Ovary (tissue), 7 donors: ENCODE measurements at regions not wholly inside any gene's neighbourhood (a gene's known extent, or its start where the extent isn't known, plus 50 kb on each side); places are given as distances from the start of the nearest gene placed in this dataset.

Source experiments
- DNase-seq, 5 donors: peaks; one replicate each; pipeline ENCODE4 v3.0.0-alpha.2; 2019 to 2020
- H3K27ac ChIP-seq, 2 donors: fragments of 200-600 bp; one replicate each; pipeline versions ENCODE4 v1.5.1 to v1.8.0; 2019 to 2022
- H3K27me3 ChIP-seq: fragments of 200-600 bp; one replicate; pipeline ENCODE4 v1.8.0; 2022
- H3K36me3 ChIP-seq: fragments of 200-600 bp; sonication (generic); one replicate; pipeline ENCODE4 v1.5.1; 2019
- H3K4me1 ChIP-seq: one replicate; pipeline ENCODE4 v1.8.1; 2013; ENCODE audit warnings: mild to moderate bottlenecking, moderate library complexity; ENCODE audit not compliant: insufficient read depth
- H3K4me3 ChIP-seq: fragments of 200-600 bp; sonication (generic); one replicate; pipeline ENCODE4 v1.5.1; 2017
- H3K9me3 ChIP-seq, 2 donors: fragments of 200-600 bp in 1 of 2; sonication (generic) in 1 of 2; one replicate each; pipeline versions ENCODE4 v1.5.1 to v1.8.1; 2013 to 2019; ENCODE audit warnings: mild to moderate bottlenecking in 1 of 2, moderate library complexity in 1 of 2
- EP300 ChIP-seq: sonication (generic); formaldehyde crosslinking; IDR thresholded peaks from one replicate; pipeline ENCODE4 v1.6.1; 2017; ENCODE audit warnings: antibody characterized with exemption
- POLR2A ChIP-seq: fragments of 450-650 bp; IDR thresholded peaks from one replicate; pipeline ENCODE4 v1.6.1; 2017; ENCODE audit warnings: antibody characterized with exemption, mild to moderate bottlenecking, moderate library complexity
- WGBS, 3 donors: extraction: QIAGEN DNeasy Blood & Tissue Kit in 1 of 3; methylation state at CpG; one replicate each; pipeline versions ENCODE4 v1.1.5 to v1.1.7; 2013 to 2017; 5-methylcytosine and 5-hydroxymethylcytosine counted together
- intact Hi-C, 4 donors: fragments of 100-400 bp; cut with DNase I; formaldehyde crosslinking; loops; one replicate each; pipeline versions ENCODE4 v1.11.0 to v1.15.1; 2022 to 2023
- TF ChIP-seq, protein P1 (sequence below), 3 donors: fragments of 450-650 bp in 2 of 3; fragments of 200-600 bp in 1 of 3; IDR thresholded peaks; one replicate each; pipeline versions ENCODE4 v1.5.1 to v1.8.0; 2016 to 2022; ENCODE audit warnings: antibody characterized with exemption in 3 of 3, mild to moderate bottlenecking in 1 of 3
- donor health status: DM: no; HTN: no; CAD: no; lungs with moderate emphysema.
- donor health status: DM: no; HTN: no; CAD: no.
- donor health status: Bipolar disorder and iron deficiency.
- donor health status: DM: no; HTN: no; CAD: no.
- donor health status: DM: yes; HTN: yes; CAD: no.

DNA sequence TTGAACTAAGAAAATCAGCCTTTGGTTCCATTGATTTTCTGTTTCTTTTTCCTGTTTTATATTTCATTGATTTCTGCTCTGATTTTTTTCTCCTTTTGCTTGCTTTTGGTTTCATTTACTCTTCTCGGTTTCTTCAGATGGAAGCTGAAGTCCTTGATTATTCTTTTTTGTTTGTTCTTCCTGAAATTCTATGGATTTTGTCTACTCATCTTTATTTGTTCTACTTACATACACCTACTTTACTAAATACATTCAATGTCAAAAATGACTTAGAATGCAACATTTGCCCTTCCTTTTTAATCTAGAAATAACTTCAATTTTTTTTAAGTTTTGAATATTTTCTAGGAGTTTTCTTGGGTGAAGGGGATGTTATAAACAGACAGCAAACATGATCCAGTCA, 612.5 kb downstream of the METTL4 start:
- TF ChIP-seq POLR2A (no peak), EP300 (no peak)
- TF ChIP-seq, protein P1, sequence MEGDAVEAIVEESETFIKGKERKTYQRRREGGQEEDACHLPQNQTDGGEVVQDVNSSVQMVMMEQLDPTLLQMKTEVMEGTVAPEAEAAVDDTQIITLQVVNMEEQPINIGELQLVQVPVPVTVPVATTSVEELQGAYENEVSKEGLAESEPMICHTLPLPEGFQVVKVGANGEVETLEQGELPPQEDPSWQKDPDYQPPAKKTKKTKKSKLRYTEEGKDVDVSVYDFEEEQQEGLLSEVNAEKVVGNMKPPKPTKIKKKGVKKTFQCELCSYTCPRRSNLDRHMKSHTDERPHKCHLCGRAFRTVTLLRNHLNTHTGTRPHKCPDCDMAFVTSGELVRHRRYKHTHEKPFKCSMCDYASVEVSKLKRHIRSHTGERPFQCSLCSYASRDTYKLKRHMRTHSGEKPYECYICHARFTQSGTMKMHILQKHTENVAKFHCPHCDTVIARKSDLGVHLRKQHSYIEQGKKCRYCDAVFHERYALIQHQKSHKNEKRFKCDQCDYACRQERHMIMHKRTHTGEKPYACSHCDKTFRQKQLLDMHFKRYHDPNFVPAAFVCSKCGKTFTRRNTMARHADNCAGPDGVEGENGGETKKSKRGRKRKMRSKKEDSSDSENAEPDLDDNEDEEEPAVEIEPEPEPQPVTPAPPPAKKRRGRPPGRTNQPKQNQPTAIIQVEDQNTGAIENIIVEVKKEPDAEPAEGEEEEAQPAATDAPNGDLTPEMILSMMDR (IDR thresholded peaks at IDR 0.05): no peak
- Histone ChIP-seq H3K4me3 (no peak overlapping the region), H3K9me3 (no peaks in the 10 kb centered on the region), H3K4me1 (no peaks in the 10 kb centered on the region), H3K27me3 (no peaks in the 10 kb centered on the region), H3K36me3 (no peaks in the 10 kb centered on the region), H3K27ac (no peak overlapping the region)
- intact Hi-C loops: no loop called here
- WGBS, 3 donors: 43 to 78% (median 47%) methylated on average over 1 of the region's 1 CpG
- DNase-seq: no peak

DNA sequence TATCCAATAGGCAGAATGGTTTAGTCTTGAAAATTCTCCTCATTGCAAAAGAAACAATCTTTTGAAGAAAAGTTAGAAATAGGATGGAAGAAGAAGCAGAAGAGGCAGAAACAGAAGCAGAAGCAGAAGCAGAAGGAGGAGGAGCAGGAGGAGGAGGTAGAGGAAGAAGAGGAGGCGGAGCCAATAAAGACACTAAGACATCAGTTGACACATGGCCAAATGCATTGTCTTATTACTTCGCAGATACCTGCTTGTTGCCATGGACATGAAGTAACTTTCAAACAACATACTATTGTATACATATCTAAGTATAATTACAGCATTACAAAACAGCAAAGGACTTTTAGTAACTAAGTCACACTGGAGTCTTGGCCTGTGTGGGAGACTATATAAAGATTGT, 606.3 kb downstream of the METTL4 start:
- no peak overlapping the region for H3K27ac ChIP-seq
- TF ChIP-seq POLR2A (no peak), EP300 (no peak)
- TF ChIP-seq, protein P1 (IDR thresholded peaks at IDR 0.05): no peak
- intact Hi-C loops: no loop called here
- DNase-seq: no peak
- H3K4me3 ChIP-seq: no peak overlapping the region
- 74 to 87% (median 83%) methylated on average over 2 of the region's 2 CpGs for WGBS, 3 donors
- H3K27me3 ChIP-seq: no peaks in the 10 kb centered on the region
- H3K36me3 ChIP-seq: no peaks in the 10 kb centered on the region
- no peaks in the 10 kb centered on the region for H3K4me1 ChIP-seq
- H3K9me3 ChIP-seq: no peaks in the 10 kb centered on the region

DNA sequence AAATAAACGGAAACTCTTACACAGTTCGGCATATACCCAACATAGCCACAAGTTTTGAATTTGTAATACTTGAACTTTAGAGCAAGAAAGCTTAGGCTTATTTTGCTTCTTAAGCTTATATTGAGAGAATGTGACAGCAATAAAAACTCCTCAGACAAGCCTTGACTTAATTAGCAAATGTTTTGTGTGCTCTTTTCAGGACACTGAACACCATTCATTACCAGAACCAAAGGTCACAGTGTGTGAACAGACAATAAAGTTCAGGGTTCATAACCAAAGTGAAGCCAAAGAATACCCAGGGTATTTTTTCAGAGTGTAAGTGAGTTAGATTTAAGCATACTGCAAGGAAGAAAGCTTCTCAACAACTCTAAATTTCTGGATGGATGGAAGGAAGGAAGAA, 605.8 kb downstream of the METTL4 start:
- Histone ChIP-seq H3K4me3 (no peak overlapping the region), H3K4me1 (no peaks in the 10 kb centered on the region), H3K36me3 (no peaks in the 10 kb centered on the region), H3K9me3 (no peaks in the 10 kb centered on the region), H3K27ac (no peak overlapping the region), H3K27me3 (no peaks in the 10 kb centered on the region)
- WGBS, 3 donors: 50 to 69% (median 62%) methylated on average over 2 of the region's 2 CpGs
- intact Hi-C loops: no loop called here
- no peak for TF ChIP-seq POLR2A
- TF ChIP-seq, protein P1 (IDR thresholded peaks at IDR 0.05): no peak
- TF ChIP-seq EP300: no peak
- no peak for DNase-seq

DNA sequence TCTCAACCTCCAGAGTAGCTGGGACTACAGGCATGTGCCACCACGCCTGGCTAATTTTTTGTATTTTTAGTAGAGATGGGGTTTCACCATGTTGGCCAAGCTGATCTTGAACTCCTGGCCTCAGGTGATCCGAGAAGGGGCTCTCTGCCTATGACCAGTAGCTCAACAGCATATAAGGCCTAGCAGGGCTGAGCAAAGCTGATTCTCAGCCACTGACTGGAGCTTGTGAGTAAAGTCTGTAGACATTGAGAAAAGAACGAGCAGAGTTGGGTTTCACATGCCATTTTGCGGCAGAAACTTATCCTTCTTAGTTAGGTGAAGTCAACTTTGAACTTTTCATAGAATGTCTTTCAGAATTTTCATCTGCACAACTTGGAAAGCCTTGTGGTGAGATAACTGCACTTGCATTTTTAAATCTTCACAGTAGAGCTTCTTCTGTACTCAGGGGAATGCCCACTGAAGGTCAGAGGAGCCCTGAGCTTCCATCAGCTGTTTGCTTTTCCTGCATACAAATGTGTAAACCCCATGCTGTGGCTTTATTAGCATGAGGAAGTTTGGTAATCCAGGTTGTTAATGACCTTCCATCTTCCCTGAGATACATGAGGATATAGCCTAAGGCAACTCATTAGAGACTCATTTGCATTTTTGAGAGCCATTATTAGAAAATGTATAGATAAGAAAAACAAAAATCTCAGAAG, 602.4 kb downstream of the METTL4 start:
- TF ChIP-seq, protein P1 (IDR thresholded peaks at IDR 0.05): no peak
- TF ChIP-seq EP300 (no peak), POLR2A (no peak)
- intact Hi-C loops: no loop called here
- no peaks in the 10 kb centered on the region for H3K9me3 ChIP-seq
- 87 to 90% (median 87%) methylated on average over 4 of the region's 4 CpGs for WGBS, 3 donors
- H3K4me3 ChIP-seq: no peak overlapping the region
- H3K4me1 ChIP-seq: no peaks in the 10 kb centered on the region
- no peaks in the 10 kb centered on the region for H3K27me3 ChIP-seq
- H3K36me3 ChIP-seq: no peaks in the 10 kb centered on the region
- H3K27ac ChIP-seq: no peak overlapping the region
- DNase-seq: no peak
